ENCODE measurements at regions not wholly inside any gene's neighbourhood (a gene's known extent, or its start where the extent isn't known, plus 50 kb on each side); places are given as distances from the start of the nearest gene placed in this dataset.

DNA sequence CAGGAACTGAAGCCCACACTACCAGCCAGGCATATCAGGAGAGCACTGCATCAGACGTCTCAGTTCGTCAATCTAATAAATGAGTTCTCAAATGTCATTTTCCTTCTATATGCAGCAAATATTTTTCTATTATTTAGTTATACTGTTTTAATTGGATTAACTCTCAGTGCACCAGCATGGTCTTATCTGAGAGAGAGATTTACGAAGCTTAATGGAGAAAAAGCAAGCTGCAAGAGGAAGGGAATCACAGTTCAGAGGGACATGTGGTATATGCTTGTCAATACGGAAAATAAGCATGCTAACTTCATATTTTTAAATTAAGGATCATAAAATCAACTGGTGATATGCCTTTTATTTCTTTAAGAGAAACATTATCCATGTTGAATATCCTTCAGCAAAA lies 213.1 kb upstream of the NECTIN3 start:
- TF ChIP-seq TAF1 (IDR thresholded peaks at IDR 0.05; ENCODE audit: borderline replicate concordance, low read depth, low read length), result no peak
- no peak for TF ChIP-seq POLR2A (IDR thresholded peaks at IDR 0.05; ENCODE audit: low read depth, low read length)

All from GM12892 (cell line).